C4-2B (cell line): ENCODE measurements at regions not wholly inside any gene's neighbourhood (a gene's known extent, or its start where the extent isn't known, plus 50 kb on each side); places are given as distances from the start of the nearest gene placed in this dataset.

Experiments used
- H3K27ac ChIP-seq: fragments of 450-650 bp; 2 replicates; pipeline ENCODE4 v1.5.1; 2017
- CTCF ChIP-seq: fragments of 450-650 bp; conservative IDR thresholded peaks from 2 replicates; pipeline ENCODE4 v1.5.1; 2017; ENCODE audit warnings: mild to moderate bottlenecking
- ZFX ChIP-seq: fragments of 450-650 bp; IDR thresholded peaks from 2 replicates; pipeline ENCODE4 v1.6.1; 2017

- no peak overlapping the region for H3K27ac ChIP-seq
These were observed 53.5 kb upstream of the MTF2 start for GRCh38 chr1:93025572-93025971.

DNA sequence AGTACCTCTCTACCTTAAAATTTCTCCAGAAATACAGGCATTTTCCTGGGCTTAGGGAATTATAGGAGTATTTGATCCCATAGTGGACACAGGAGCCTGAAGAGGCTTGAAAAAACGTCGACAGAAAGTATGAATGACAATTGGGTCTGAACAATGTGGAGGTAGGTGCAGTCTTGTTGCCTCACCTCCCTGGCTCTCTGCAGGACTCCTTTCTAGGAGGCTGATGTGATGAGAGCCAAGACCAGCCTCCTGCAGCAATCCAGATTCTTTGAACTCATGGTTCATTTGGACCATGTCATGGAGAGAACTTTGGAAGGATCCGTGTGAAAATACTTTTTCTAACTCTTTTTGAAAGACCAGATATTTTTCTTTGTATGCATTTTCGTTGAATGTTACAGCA, 50.5 kb upstream of the MTF2 start:
- no peak overlapping the region for H3K27ac ChIP-seq
- TF ChIP-seq ZFX (no peak), CTCF (no peak)

More at GRCh38 chr1:93025572-93025971, 53.5 kb upstream of the MTF2 start:
- TF ChIP-seq CTCF (no peak), ZFX (no peak)
